SK-N-SH (cell line): ENCODE measurements at regions not wholly inside any gene's neighbourhood (a gene's known extent, or its start where the extent isn't known, plus 50 kb on each side); places are given as distances from the start of the nearest gene placed in this dataset.

Experiments used
- CHD2 ChIP-seq: fragments of 150-350 bp; IDR thresholded peaks from 2 replicates; pipeline ENCODE4 v1.6.1; 2018; ENCODE audit warnings: low read length; ENCODE audit not compliant: partially characterized antibody
- CTCF ChIP-seq: fragments of 200-600 bp; sonication (generic); IDR thresholded peaks from 2 replicates; pipeline ENCODE4 v1.6.1; 2017; ENCODE audit warnings: antibody characterized with exemption, mild to moderate bottlenecking, moderate library complexity
- EP300 ChIP-seq, 2 experiments: IDR thresholded peaks; 2 replicates each; pipeline versions ENCODE4 v1.4.0 to v1.6.1; 2012; ENCODE audit warnings: borderline replicate concordance in 1 of 2, low read depth in 1 of 2, low read length in 1 of 2
- EZH2phosphoT487 ChIP-seq: fragments of 200-600 bp; sonication (generic); IDR thresholded peaks from 2 replicates; pipeline ENCODE4 v1.6.1; 2017; ENCODE audit warnings: low read depth, mixed run types, mild to moderate bottlenecking, antibody characterized with exemption, moderate library complexity, borderline replicate concordance
- IRF3 ChIP-seq: fragments of 150-350 bp; IDR thresholded peaks from 2 replicates; pipeline ENCODE4 v1.6.1; 2016; ENCODE audit warnings: mild to moderate bottlenecking, low read depth, low read length
- POLR2AphosphoS5 ChIP-seq: IDR thresholded peaks from 2 replicates; pipeline ENCODE4 v1.6.1; 2012; ENCODE audit warnings: low read depth, low read length
- SIN3A ChIP-seq: IDR thresholded peaks from 2 replicates; pipeline ENCODE4 v1.6.1; 2012; ENCODE audit warnings: low read depth, mild to moderate bottlenecking, low read length, moderate library complexity, borderline replicate concordance
- TAF1 ChIP-seq: IDR thresholded peaks from 2 replicates; pipeline ENCODE4 v1.6.1; 2012; ENCODE audit warnings: low read depth, mild to moderate bottlenecking, low read length, moderate library complexity, borderline replicate concordance
- ZBTB33 ChIP-seq: IDR thresholded peaks from 2 replicates; pipeline ENCODE4 v1.4.0; 2012; ENCODE audit warnings: low read depth, borderline replicate concordance

GRCh38 chr5:94082405-94082804, 341.0 kb upstream of the POU5F2 start:
- TF ChIP-seq CHD2: no peak
- no peak for TF ChIP-seq EP300 (IDR thresholded peaks at IDR 0.05; ENCODE audit: borderline replicate concordance in 1 of 2, low read depth in 1 of 2, low read length in 1 of 2)
- TF ChIP-seq CTCF: no peak
- TF ChIP-seq EZH2phosphoT487: no peak
- TF ChIP-seq TAF1: no peak
- TF ChIP-seq POLR2AphosphoS5: no peak
- TF ChIP-seq ZBTB33: no peak
- TF ChIP-seq SIN3A: no peak
- TF ChIP-seq IRF3: no peak
